ENCODE measurements at regions not wholly inside any gene's neighbourhood (a gene's known extent, or its start where the extent isn't known, plus 50 kb on each side); places are given as distances from the start of the nearest gene placed in this dataset.

GRCh38 chr2:8168876-8169424 is 512.9 kb upstream of the ID2 start:
- no peak overlapping the region for H3K4me3 ChIP-seq
- intact Hi-C loops (cut with DNase I; ENCODE audit: low total_unique reads) (no loop called here), in situ Hi-C loops (cut with MboI; ENCODE audit: low pct_ligation_motif_present in 1 of 4, low pct_unique_long_range_greater_than_20kb in 1 of 4, low sequenced_read_pairs in 3 of 4) (no loop called here)
- no peak for DNase-seq
- 91 to 100% methylated on average over 1 to 2 of the region's 2 CpGs for WGBS, 2 donors (ENCODE audit: low coverage in 1 of 2)
- no peaks in the 10 kb centered on the region for H3K27me3 ChIP-seq
- H3K9me3 ChIP-seq, result no peaks in the 10 kb centered on the region
- H3K27ac ChIP-seq, result no peak overlapping the region
- no peaks in the 10 kb centered on the region for H3K36me3 ChIP-seq
- TF ChIP-seq POLR2A (IDR thresholded peaks at IDR 0.05) (no peak), POLR2AphosphoS5 (IDR thresholded peaks at IDR 0.05) (no peak), EP300 (IDR thresholded peaks at IDR 0.05; ENCODE audit: low read depth) (no peak)
- TF ChIP-seq, protein P1, sequence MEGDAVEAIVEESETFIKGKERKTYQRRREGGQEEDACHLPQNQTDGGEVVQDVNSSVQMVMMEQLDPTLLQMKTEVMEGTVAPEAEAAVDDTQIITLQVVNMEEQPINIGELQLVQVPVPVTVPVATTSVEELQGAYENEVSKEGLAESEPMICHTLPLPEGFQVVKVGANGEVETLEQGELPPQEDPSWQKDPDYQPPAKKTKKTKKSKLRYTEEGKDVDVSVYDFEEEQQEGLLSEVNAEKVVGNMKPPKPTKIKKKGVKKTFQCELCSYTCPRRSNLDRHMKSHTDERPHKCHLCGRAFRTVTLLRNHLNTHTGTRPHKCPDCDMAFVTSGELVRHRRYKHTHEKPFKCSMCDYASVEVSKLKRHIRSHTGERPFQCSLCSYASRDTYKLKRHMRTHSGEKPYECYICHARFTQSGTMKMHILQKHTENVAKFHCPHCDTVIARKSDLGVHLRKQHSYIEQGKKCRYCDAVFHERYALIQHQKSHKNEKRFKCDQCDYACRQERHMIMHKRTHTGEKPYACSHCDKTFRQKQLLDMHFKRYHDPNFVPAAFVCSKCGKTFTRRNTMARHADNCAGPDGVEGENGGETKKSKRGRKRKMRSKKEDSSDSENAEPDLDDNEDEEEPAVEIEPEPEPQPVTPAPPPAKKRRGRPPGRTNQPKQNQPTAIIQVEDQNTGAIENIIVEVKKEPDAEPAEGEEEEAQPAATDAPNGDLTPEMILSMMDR (IDR thresholded peaks at IDR 0.05), result no peak
- H3K4me1 ChIP-seq, result no peaks in the 10 kb centered on the region

DNA sequence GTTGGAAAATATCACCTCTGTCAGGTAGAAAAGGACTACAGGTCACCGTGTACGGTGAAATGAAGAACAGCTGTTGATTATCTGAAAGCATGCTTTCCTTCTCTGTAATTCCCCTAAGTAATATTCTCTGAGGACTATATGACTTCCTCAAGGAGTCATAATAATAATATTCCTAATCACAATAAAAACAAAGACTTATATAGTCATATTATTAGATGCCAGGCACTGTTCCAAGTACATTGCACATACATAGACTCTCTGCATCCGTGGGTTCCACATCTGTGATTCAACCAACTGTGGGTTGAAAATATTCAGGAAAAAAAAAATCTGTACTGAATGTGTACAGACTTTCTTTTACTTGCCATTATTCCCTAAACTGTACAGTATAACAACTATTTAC is 512.4 kb upstream of the ID2 start:
- intact Hi-C loops (cut with DNase I; ENCODE audit: low total_unique reads), result no loop called here
- Histone ChIP-seq H3K27ac (no peak overlapping the region), H3K4me1 (no peaks in the 10 kb centered on the region), H3K36me3 (no peaks in the 10 kb centered on the region), H3K27me3 (no peaks in the 10 kb centered on the region), H3K9me3 (no peaks in the 10 kb centered on the region), H3K4me3 (no peak overlapping the region)
- 69 to 72% methylated on average over 1 to 3 of the region's 3 CpGs for WGBS, 2 donors (ENCODE audit: low coverage in 1 of 2)
- in situ Hi-C loops (cut with MboI; ENCODE audit: low pct_ligation_motif_present in 1 of 4, low pct_unique_long_range_greater_than_20kb in 1 of 4, low sequenced_read_pairs in 3 of 4), result no loop called here
- no peak for DNase-seq
- TF ChIP-seq POLR2A (IDR thresholded peaks at IDR 0.05), result no peak
- TF ChIP-seq, protein P1 (IDR thresholded peaks at IDR 0.05), result no peak
- no peak for TF ChIP-seq POLR2AphosphoS5 (IDR thresholded peaks at IDR 0.05)
- no peak for TF ChIP-seq EP300 (IDR thresholded peaks at IDR 0.05; ENCODE audit: low read depth)

GRCh38 chr2:8170552-8171327 is 511.1 kb upstream of the ID2 start:
- H3K9me3 ChIP-seq, result no peaks in the 10 kb centered on the region
- TF ChIP-seq POLR2A (IDR thresholded peaks at IDR 0.05) (no peak), POLR2AphosphoS5 (IDR thresholded peaks at IDR 0.05) (no peak), EP300 (IDR thresholded peaks at IDR 0.05; ENCODE audit: low read depth) (no peak)
- TF ChIP-seq, protein P1 (IDR thresholded peaks at IDR 0.05), result no peak
- intact Hi-C loops (cut with DNase I; ENCODE audit: low total_unique reads) (no loop called here), in situ Hi-C loops (cut with MboI; ENCODE audit: low pct_ligation_motif_present in 1 of 4, low pct_unique_long_range_greater_than_20kb in 1 of 4, low sequenced_read_pairs in 3 of 4) (no loop called here)
- no peaks in the 10 kb centered on the region for H3K36me3 ChIP-seq
- peaks cover 0 to 2% (median 0%) of the 10 kb centered on the region in 4 donors for H3K4me1 ChIP-seq
- no peak overlapping the region for H3K27ac ChIP-seq
- 74 to 80% methylated on average over 5 to 7 of the region's 7 CpGs for WGBS, 2 donors (ENCODE audit: low coverage in 1 of 2)
- H3K27me3 ChIP-seq, result no peaks in the 10 kb centered on the region
- H3K4me3 ChIP-seq, result no peak overlapping the region
- DNase-seq, result no peak

DNA sequence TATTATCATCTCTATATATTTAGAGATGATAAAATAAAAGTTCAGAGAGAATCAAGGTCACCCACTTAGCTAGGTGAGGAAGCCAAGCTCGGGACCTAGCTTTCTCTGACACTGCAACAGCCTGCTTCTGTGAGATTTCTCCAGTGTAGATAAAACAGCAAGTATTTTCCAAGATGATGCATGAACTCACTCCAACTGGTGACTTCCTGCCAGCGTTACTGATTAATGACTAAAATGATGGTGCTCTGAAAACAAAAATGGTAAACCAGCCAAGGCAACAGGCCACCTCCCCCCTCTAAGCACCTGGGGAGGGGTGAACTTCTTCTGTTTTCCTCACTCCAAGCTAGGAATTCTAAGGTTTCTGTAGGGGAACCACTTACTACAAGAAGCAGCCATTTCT is 510.2 kb upstream of the ID2 start:
- no peak for DNase-seq
- Histone ChIP-seq H3K9me3 (no peaks in the 10 kb centered on the region), H3K4me3 (no peak overlapping the region), H3K27ac (no peak overlapping the region), H3K36me3 (no peaks in the 10 kb centered on the region), H3K27me3 (no peaks in the 10 kb centered on the region), H3K4me1 (peaks cover 0 to 2% (median 0%) of the 10 kb centered on the region in 4 donors)
- intact Hi-C loops (cut with DNase I; ENCODE audit: low total_unique reads), result no loop called here
- WGBS, 2 donors (ENCODE audit: low coverage in 1 of 2), result 40 to 45% methylated on average over 1 to 2 of the region's 2 CpGs
- in situ Hi-C loops (cut with MboI; ENCODE audit: low pct_ligation_motif_present in 1 of 4, low pct_unique_long_range_greater_than_20kb in 1 of 4, low sequenced_read_pairs in 3 of 4), result no loop called here
- TF ChIP-seq POLR2AphosphoS5 (IDR thresholded peaks at IDR 0.05) (no peak), EP300 (IDR thresholded peaks at IDR 0.05; ENCODE audit: low read depth) (no peak), POLR2A (IDR thresholded peaks at IDR 0.05) (no peak)
- TF ChIP-seq, protein P1 (IDR thresholded peaks at IDR 0.05), result no peak
